Hepatocyte (in vitro differentiated cells): ENCODE measurements at regions not wholly inside any gene's neighbourhood (a gene's known extent, or its start where the extent isn't known, plus 50 kb on each side); places are given as distances from the start of the nearest gene placed in this dataset.

ENCODE experiments used
- EZH2 ChIP-seq: fragments of 200-600 bp; sonication (generic); IDR thresholded peaks from 2 replicates; pipeline ENCODE4 v1.6.1; 2016; ENCODE audit warnings: antibody characterized with exemption, mild to moderate bottlenecking, borderline replicate concordance
- EZH2phosphoT487 ChIP-seq: fragments of 200-600 bp; sonication (generic); IDR thresholded peaks from one replicate; pipeline ENCODE4 v1.6.1; 2018; ENCODE audit warnings: antibody characterized with exemption, mild to moderate bottlenecking, low read depth, moderate library complexity; ENCODE audit not compliant: unreplicated experiment, severe bottlenecking
- TF ChIP-seq, protein P1 (sequence below): fragments of 200-600 bp; sonication (generic); IDR thresholded peaks from 2 replicates; pipeline ENCODE4 v1.5.1; 2016; ENCODE audit warnings: antibody characterized with exemption, mild to moderate bottlenecking; ENCODE audit not compliant: poor library complexity

DNA sequence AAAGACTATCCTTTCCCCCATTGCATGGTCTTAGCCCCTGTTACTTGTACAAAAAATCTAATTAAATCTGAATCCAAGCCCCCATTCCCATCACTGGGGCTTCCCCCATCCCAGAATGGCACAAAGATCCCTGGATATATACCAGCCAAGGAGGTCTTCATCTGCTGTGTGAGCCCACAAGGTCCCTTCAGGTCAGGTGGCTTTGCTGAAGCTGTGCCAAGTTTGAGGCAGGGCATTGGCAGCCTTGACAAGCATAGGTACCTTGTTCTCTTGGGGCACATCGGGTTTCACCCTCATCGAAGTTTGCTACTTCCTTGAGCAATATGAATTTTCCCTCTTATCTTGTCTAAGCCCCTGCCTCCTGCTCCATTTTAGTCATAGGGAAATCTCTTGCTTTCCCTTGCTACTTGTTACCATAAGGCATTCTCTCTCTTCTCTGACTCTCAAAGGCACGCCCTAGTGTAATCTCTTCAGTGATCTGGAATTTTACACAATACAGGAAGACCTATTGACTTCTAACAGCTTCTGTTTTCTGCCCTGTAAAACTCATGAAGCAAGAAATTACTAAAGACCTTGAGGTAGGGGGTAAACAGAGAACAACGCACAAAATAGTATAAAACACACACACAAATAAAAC, 71.4 kb upstream of the COG2 start:
- TF ChIP-seq, protein P1, sequence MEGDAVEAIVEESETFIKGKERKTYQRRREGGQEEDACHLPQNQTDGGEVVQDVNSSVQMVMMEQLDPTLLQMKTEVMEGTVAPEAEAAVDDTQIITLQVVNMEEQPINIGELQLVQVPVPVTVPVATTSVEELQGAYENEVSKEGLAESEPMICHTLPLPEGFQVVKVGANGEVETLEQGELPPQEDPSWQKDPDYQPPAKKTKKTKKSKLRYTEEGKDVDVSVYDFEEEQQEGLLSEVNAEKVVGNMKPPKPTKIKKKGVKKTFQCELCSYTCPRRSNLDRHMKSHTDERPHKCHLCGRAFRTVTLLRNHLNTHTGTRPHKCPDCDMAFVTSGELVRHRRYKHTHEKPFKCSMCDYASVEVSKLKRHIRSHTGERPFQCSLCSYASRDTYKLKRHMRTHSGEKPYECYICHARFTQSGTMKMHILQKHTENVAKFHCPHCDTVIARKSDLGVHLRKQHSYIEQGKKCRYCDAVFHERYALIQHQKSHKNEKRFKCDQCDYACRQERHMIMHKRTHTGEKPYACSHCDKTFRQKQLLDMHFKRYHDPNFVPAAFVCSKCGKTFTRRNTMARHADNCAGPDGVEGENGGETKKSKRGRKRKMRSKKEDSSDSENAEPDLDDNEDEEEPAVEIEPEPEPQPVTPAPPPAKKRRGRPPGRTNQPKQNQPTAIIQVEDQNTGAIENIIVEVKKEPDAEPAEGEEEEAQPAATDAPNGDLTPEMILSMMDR: no peak
- TF ChIP-seq EZH2: no peak
- no peak for TF ChIP-seq EZH2phosphoT487
